ENCODE measurements at regions not wholly inside any gene's neighbourhood (a gene's known extent, or its start where the extent isn't known, plus 50 kb on each side); places are given as distances from the start of the nearest gene placed in this dataset.
"Not testable (repeated sequence)": the region's sequence is repeated elsewhere in the genome, so short reads cannot be mapped to it uniquely, and the experiment has no call there.

GRCh38 chr7:46622251-46622650, 701.2 kb upstream of the IGFBP3 start:
- ATAC-seq (ENCODE audit: low read depth) = no peak
- H3K9me3 Mint-ChIP-seq = no peaks in the 10 kb centered on the region
- H3K4me3 Mint-ChIP-seq = no peak overlapping the region

GRCh38 chr7:46619723-46620310, 698.7 kb upstream of the IGFBP3 start:
- Mint-ChIP-seq H3K27me3 (no peaks in the 10 kb centered on the region), H3K4me1 (no peaks in the 10 kb centered on the region), H3K36me3 (no peaks in the 10 kb centered on the region), H3K27ac (no peak overlapping the region), H3K9me3 (no peaks in the 10 kb centered on the region), H3K4me3 (no peak overlapping the region)
- DNase-seq = no peak
- POLR2A ChIA-PET = no interaction called here
- no peak for ATAC-seq (ENCODE audit: low read depth)

More at GRCh38 chr7:46622251-46622650, 701.2 kb upstream of the IGFBP3 start:
- DNase-seq = no peak
- Mint-ChIP-seq H3K36me3 (no peaks in the 10 kb centered on the region), H3K27ac (no peak overlapping the region), H3K27me3 (no peaks in the 10 kb centered on the region), H3K4me1 (no peaks in the 10 kb centered on the region)
- POLR2A ChIA-PET = no interaction called here

DNA sequence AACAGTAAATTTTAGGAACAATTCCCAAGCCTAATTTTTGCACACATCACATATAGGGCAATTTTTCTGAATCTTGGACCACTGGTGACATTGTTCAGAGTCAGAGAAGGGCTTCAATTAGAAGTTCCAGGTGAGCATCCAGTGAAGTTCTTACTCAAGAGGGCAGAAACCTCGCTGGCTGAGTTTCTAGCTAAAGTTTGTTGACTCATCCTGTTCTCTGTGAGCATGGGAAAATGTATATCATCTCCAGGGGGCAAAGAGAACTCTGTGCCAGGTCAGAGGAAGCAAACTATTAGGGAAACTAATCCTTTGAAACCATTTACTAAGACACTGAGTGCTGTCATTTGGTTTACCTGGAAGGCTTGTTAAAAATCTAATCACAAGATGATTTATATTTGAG, 695.6 kb upstream of the IGFBP3 start:
- POLR2A ChIA-PET = no interaction called here
- no peaks in the 10 kb centered on the region for H3K9me3 Mint-ChIP-seq
- no peaks in the 10 kb centered on the region for H3K27me3 Mint-ChIP-seq
- DNase-seq (no peak), ATAC-seq (ENCODE audit: low read depth) (no peak)
- H3K4me1 Mint-ChIP-seq = no peaks in the 10 kb centered on the region
- H3K36me3 Mint-ChIP-seq = no peaks in the 10 kb centered on the region
- no peak overlapping the region for H3K27ac Mint-ChIP-seq
- no peak overlapping the region for H3K4me3 Mint-ChIP-seq

GRCh38 chr7:46613551-46613950, 692.5 kb upstream of the IGFBP3 start:
- Mint-ChIP-seq H3K4me1 (no peaks in the 10 kb centered on the region), H3K27ac (no peak overlapping the region), H3K36me3 (no peaks in the 10 kb centered on the region), H3K9me3 (no peaks in the 10 kb centered on the region), H3K4me3 (no peak overlapping the region), H3K27me3 (no peaks in the 10 kb centered on the region)
- no peak for ATAC-seq (ENCODE audit: low read depth)
- no peak for DNase-seq
- POLR2A ChIA-PET = no interaction called here

DNA sequence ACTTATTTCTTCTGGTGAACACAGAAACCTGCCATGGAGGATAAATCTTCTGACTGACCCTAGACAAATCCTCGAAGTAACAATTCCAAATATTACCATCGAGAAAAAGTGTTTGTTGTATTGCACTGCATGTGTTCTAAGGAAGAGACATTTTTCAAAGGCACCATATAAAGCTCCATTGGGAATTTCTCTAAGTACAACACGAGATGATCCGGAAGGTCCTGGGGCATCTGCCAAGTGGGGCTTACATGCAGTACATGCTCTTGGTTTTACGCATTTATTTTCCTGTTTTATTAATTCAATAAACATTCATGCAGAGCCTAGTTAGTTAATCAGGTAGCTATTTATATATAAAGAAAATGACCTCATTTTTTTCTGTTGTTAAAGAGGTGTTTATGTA, 692.0 kb upstream of the IGFBP3 start:
- no peaks in the 10 kb centered on the region for H3K9me3 Mint-ChIP-seq
- no peaks in the 10 kb centered on the region for H3K27me3 Mint-ChIP-seq
- H3K36me3 Mint-ChIP-seq = no peaks in the 10 kb centered on the region
- ATAC-seq (ENCODE audit: low read depth) (no peak), DNase-seq (no peak)
- POLR2A ChIA-PET = no interaction called here
- H3K4me1 Mint-ChIP-seq = no peaks in the 10 kb centered on the region
- no peak overlapping the region for H3K4me3 Mint-ChIP-seq
- no peak overlapping the region for H3K27ac Mint-ChIP-seq

- POLR2A ChIA-PET = no interaction called here
- no peaks in the 10 kb centered on the region for H3K9me3 Mint-ChIP-seq
Observed at GRCh38 chr7:46611508-46611907, 690.4 kb upstream of the IGFBP3 start.

DNA sequence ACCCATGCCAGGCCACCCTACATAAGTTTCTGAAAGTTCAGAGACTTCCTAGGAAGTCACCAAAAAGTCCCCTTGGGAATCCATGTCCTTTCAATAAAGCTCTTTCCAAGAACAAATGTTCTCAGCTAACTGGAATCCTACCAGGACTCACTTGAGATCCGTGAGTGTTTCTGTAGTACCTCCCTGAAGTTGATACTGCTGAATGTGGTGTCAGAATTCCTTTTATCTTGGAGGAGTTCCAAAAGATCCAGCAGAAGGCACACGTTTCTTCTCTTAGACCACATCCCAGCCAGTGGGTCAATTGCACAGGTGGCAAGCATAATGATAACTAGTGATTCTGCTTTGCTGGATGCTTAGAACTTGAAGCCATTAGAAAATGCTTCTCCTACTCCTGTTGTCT, 689.7 kb upstream of the IGFBP3 start:
- Mint-ChIP-seq H3K4me3 (no peak overlapping the region), H3K4me1 (no peaks in the 10 kb centered on the region), H3K36me3 (no peaks in the 10 kb centered on the region), H3K9me3 (no peaks in the 10 kb centered on the region), H3K27me3 (no peaks in the 10 kb centered on the region), H3K27ac (no peak overlapping the region)
- ATAC-seq (ENCODE audit: low read depth) (no peak), DNase-seq (no peak)
- POLR2A ChIA-PET = no interaction called here

More at GRCh38 chr7:46611508-46611907, 690.4 kb upstream of the IGFBP3 start:
- no peaks in the 10 kb centered on the region for H3K4me1 Mint-ChIP-seq
- no peaks in the 10 kb centered on the region for H3K36me3 Mint-ChIP-seq
- no peak overlapping the region for H3K27ac Mint-ChIP-seq
- no peaks in the 10 kb centered on the region for H3K27me3 Mint-ChIP-seq
- DNase-seq = no peak
- no peak overlapping the region for H3K4me3 Mint-ChIP-seq
- ATAC-seq (ENCODE audit: low read depth) = no peak

DNA sequence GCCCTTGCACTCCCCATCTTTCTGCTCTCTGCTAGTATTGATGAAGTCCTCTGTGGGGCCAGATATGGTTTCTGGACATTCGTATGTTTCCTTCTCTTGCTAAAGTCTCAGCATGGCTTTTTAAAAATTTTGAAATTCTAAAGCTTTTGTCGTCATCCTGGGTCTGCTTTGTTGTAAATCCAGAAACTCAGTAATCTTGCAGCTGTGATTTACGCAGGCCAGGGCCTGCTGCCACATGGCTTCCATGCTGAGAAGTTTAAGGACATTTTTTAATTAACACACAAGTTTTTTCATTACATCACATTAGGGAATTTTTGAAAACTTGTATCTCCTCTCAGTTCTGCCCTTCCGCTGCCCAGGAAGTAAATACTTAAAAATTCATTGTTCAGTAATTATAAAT, 686.1 kb upstream of the IGFBP3 start:
- H3K36me3 Mint-ChIP-seq = no peaks in the 10 kb centered on the region
- POLR2A ChIA-PET = no interaction called here
- no peak overlapping the region for H3K27ac Mint-ChIP-seq
- no peaks in the 10 kb centered on the region for H3K9me3 Mint-ChIP-seq
- no peaks in the 10 kb centered on the region for H3K27me3 Mint-ChIP-seq
- H3K4me1 Mint-ChIP-seq = no peaks in the 10 kb centered on the region
- ATAC-seq (ENCODE audit: low read depth) = no peak
- no peak overlapping the region for H3K4me3 Mint-ChIP-seq
- DNase-seq = no peak

DNA sequence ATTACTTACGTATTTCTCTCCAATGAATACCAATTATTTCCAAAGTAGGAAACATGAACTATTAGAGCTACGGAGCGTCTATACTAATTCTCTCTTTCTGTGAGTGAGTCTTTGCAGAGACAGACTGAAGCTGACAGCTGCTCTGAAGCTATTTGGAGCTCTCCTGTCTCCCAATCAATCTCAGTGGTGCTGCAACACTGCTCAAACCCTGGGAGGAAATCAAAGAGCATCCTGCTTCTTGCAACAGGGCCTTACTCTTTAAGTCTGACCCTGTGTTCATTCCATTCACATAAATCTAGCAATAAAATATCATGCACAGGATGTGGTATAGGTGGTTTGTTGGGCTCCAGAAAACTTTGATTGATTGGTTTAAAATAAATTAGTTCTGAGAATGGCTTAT, 685.7 kb upstream of the IGFBP3 start:
- H3K27ac Mint-ChIP-seq = no peak overlapping the region

DNA sequence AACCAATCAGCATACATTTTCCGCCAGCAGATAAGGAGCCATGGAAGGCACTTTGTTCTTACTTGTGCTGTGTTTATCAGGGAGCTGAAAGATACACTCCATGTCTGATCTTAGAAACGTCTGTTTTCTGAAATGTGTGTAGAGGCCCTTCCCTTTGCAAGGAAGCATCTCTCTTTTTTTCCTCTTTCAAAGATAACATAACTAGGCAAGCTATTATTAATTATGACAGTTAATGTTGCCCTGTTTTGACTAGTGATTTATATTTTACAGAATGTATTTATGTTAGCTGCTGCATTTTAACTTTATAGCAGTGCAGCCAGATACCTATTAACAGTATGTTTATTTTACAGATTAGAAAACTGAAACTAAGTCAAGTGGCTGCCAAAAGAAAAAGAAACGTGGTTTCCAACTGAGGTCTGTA, 683.2 kb upstream of the IGFBP3 start:
- Mint-ChIP-seq H3K4me1 (no peaks in the 10 kb centered on the region), H3K36me3 (no peaks in the 10 kb centered on the region), H3K27ac (no peak overlapping the region), H3K27me3 (no peaks in the 10 kb centered on the region), H3K4me3 (no peak overlapping the region), H3K9me3 (no peaks in the 10 kb centered on the region)
- no peak for DNase-seq
- ATAC-seq (ENCODE audit: low read depth) = no peak
- POLR2A ChIA-PET = no interaction called here

More for the DNA sequence above, 685.7 kb upstream of the IGFBP3 start:
- DNase-seq = no peak
- no peak for ATAC-seq (ENCODE audit: low read depth)
- H3K4me1 Mint-ChIP-seq = no peaks in the 10 kb centered on the region
- POLR2A ChIA-PET = no interaction called here
- H3K4me3 Mint-ChIP-seq = no peak overlapping the region
- H3K36me3 Mint-ChIP-seq = no peaks in the 10 kb centered on the region
- H3K9me3 Mint-ChIP-seq = no peaks in the 10 kb centered on the region
- H3K27me3 Mint-ChIP-seq = no peaks in the 10 kb centered on the region

DNA sequence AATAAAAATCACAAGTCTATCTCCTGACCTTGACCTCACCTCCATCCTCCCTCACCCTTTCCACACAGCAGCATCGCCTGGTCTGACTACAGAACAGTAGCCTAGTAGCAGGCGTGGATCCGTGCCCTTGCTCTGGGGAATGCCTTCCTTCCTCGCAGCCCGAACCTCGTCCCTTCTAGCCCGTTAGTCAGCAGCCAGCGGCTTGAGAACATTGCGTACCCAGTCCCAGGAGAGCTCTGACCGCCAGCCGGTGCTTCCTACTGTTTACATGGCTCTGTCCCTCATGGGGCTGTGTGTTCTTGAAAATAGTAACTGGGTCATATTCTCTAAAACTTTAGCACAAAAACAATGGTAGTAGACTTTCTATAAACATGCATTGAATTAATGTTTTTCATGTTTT, 682.7 kb upstream of the IGFBP3 start:
- POLR2A ChIA-PET = no interaction called here

GRCh38 chr7:46603296-46603752, 682.3 kb upstream of the IGFBP3 start:
- POLR2A ChIA-PET = no interaction called here
- ATAC-seq (ENCODE audit: low read depth) = no peak
- H3K4me3 Mint-ChIP-seq = no peak overlapping the region

More for the DNA sequence above, 682.7 kb upstream of the IGFBP3 start:
- H3K36me3 Mint-ChIP-seq = no peaks in the 10 kb centered on the region
- H3K9me3 Mint-ChIP-seq = no peaks in the 10 kb centered on the region
- no peak overlapping the region for H3K4me3 Mint-ChIP-seq
- H3K4me1 Mint-ChIP-seq = no peaks in the 10 kb centered on the region
- no peak for DNase-seq
- no peak overlapping the region for H3K27ac Mint-ChIP-seq
- no peaks in the 10 kb centered on the region for H3K27me3 Mint-ChIP-seq
- no peak for ATAC-seq (ENCODE audit: low read depth)

DNA sequence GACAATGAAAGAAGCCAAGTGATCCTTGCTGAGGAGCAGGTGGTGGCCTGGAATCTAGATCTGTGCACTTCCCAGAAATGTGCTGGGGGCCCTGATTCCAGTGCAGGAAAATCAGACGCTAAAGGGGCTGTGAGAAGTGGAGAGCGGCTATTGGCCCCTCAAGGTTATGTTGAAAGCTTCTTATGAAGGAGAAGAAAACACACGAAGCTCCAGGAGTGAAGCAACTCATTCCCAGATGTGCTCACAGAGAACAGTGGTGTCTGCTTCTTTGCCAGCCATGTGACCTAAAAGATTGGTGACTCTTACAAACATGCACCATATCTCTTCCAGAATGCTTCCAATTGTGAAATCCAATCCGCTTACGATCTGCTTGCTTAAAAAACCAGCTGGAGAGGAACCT, 679.3 kb upstream of the IGFBP3 start:
- no peaks in the 10 kb centered on the region for H3K36me3 Mint-ChIP-seq
- no peak overlapping the region for H3K27ac Mint-ChIP-seq
- DNase-seq (no peak), ATAC-seq (ENCODE audit: low read depth) (no peak)
- no peaks in the 10 kb centered on the region for H3K27me3 Mint-ChIP-seq
- H3K4me1 Mint-ChIP-seq = no peaks in the 10 kb centered on the region
- no peak overlapping the region for H3K4me3 Mint-ChIP-seq
- POLR2A ChIA-PET = no interaction called here
- peaks cover 2% of the 10 kb centered on the region for H3K9me3 Mint-ChIP-seq

More at GRCh38 chr7:46603296-46603752, 682.3 kb upstream of the IGFBP3 start:
- DNase-seq = no peak
- Mint-ChIP-seq H3K27me3 (no peaks in the 10 kb centered on the region), H3K9me3 (no peaks in the 10 kb centered on the region), H3K36me3 (no peaks in the 10 kb centered on the region), H3K4me1 (no peaks in the 10 kb centered on the region), H3K27ac (no peak overlapping the region)

DNA sequence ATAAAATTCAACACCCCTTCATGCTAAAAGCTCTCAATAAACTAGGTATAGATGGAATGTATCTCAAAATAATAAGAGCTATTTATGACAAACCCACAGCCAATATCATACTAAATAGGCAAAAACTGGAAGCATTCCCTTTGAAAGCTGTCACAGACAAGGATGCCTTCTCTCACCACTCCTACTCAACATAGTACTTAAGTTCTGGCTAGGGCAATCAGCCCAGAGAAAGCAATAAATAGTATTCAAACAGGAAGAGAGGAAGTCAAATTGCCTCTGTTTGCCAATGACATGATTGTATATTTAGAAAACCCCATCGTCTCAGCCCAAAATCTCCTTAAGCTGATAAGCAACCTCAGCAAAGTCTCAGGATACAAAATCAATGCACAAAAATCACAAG, 673.8 kb upstream of the IGFBP3 start:
- H3K27ac Mint-ChIP-seq; H3K4me1 Mint-ChIP-seq; ATAC-seq (ENCODE audit: low read depth); H3K4me3 Mint-ChIP-seq; POLR2A ChIA-PET; DNase-seq; H3K9me3 Mint-ChIP-seq; H3K36me3 Mint-ChIP-seq; H3K27me3 Mint-ChIP-seq: not testable (repeated sequence)
